ENCODE measurements at regions not wholly inside any gene's neighbourhood (a gene's known extent, or its start where the extent isn't known, plus 50 kb on each side); places are given as distances from the start of the nearest gene placed in this dataset.

DNA sequence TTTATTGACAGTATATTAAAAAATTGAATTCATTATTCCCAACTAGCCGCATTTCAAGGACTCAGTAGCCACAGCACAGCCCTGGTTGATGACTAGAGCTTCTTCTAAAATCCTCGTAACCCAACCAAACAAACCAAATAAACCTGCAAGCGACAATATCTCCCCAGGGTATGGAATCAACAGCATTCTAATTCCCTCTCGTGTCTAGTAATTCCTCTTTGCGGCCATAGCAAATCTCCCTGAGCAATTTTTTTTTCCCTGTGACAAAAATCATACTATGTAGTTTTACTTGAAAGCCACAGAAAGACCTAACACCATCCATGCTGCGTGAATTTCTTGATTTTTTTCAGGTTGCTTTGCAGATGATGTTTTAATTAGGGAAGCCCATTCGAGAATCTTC is 143.4 kb upstream of the MYOCD start:
- intact Hi-C loops (cut with micrococcal nuclease), result no loop called here
- Mint-ChIP-seq H3K4me1 (no peaks in the 10 kb centered on the region), H3K9me3 (no peaks in the 10 kb centered on the region), H3K4me3 (no peak overlapping the region), H3K36me3 (ENCODE audit: low read depth) (no peaks in the 10 kb centered on the region), H3K27ac (no peak overlapping the region), H3K27me3 (peaks cover 2% of the 10 kb centered on the region)
- no peak for DNase-seq
- POLR2A ChIA-PET, result no interaction called here
- ATAC-seq (ENCODE audit: low read depth), result no peak
- TF ChIP-seq, protein P1, sequence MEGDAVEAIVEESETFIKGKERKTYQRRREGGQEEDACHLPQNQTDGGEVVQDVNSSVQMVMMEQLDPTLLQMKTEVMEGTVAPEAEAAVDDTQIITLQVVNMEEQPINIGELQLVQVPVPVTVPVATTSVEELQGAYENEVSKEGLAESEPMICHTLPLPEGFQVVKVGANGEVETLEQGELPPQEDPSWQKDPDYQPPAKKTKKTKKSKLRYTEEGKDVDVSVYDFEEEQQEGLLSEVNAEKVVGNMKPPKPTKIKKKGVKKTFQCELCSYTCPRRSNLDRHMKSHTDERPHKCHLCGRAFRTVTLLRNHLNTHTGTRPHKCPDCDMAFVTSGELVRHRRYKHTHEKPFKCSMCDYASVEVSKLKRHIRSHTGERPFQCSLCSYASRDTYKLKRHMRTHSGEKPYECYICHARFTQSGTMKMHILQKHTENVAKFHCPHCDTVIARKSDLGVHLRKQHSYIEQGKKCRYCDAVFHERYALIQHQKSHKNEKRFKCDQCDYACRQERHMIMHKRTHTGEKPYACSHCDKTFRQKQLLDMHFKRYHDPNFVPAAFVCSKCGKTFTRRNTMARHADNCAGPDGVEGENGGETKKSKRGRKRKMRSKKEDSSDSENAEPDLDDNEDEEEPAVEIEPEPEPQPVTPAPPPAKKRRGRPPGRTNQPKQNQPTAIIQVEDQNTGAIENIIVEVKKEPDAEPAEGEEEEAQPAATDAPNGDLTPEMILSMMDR (IDR thresholded peaks at IDR 0.05), result no peak
- CTCF ChIA-PET, result no interaction called here

DNA sequence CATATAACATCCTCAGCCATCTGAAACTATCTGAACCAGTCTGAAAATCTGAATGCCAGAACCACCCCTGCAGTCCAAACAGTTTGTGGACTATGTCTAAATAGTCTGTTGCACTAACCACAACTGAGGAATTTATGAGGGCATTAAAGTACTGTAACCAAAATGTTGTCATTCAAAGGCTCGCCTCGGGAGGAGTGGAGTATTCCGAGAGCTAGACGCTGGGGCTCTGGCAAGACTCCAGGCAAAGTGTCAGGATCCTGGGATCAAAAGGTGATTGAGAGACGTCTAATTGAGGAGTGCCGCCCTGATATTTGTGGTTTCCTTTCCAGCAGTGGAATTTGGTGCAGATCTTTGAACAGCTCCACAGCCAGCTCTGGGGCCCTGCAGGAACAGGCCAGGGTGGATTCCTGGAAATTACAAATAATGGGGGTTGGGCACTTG is 142.9 kb upstream of the MYOCD start:
- TF ChIP-seq, protein P1 (IDR thresholded peaks at IDR 0.05), result no peak
- ChIA-PET CTCF (no interaction called here), POLR2A (no interaction called here)
- peaks cover 2% of the 10 kb centered on the region for H3K27me3 Mint-ChIP-seq
- ATAC-seq (ENCODE audit: low read depth) (no peak), DNase-seq (no peak)
- no peaks in the 10 kb centered on the region for H3K4me1 Mint-ChIP-seq
- H3K27ac Mint-ChIP-seq, result no peak overlapping the region
- no peak overlapping the region for H3K4me3 Mint-ChIP-seq
- no peaks in the 10 kb centered on the region for H3K36me3 Mint-ChIP-seq (ENCODE audit: low read depth)
- intact Hi-C loops (cut with micrococcal nuclease), result no loop called here
- H3K9me3 Mint-ChIP-seq, result no peaks in the 10 kb centered on the region

DNA sequence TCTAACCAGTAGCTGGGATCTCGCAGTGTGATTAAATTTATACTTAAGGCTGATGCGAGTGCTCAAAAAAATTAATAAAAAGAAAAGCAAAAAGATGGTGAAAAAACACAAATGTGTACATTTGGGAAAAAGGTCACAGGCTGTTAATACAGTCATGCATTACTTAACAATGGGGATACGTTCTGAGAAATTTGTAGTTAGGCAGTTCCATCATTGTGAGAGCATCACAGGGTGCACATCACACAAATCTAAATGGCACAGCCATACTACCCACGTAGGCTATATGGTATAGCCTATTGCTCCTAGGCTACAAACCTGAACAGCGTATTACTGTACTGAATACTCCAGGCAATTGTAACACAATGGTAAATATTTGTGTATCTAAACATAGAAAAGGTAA is 142.4 kb upstream of the MYOCD start:
- no peak for ATAC-seq (ENCODE audit: low read depth)
- POLR2A ChIA-PET, result no interaction called here
- TF ChIP-seq, protein P1 (IDR thresholded peaks at IDR 0.05), result no peak
- Mint-ChIP-seq H3K9me3 (no peaks in the 10 kb centered on the region), H3K27ac (no peak overlapping the region), H3K4me1 (no peaks in the 10 kb centered on the region), H3K27me3 (peaks cover 2% of the 10 kb centered on the region), H3K4me3 (no peak overlapping the region), H3K36me3 (ENCODE audit: low read depth) (no peaks in the 10 kb centered on the region)
- intact Hi-C loops (cut with micrococcal nuclease), result no loop called here
- CTCF ChIA-PET, result no interaction called here
- DNase-seq, result no peak

DNA sequence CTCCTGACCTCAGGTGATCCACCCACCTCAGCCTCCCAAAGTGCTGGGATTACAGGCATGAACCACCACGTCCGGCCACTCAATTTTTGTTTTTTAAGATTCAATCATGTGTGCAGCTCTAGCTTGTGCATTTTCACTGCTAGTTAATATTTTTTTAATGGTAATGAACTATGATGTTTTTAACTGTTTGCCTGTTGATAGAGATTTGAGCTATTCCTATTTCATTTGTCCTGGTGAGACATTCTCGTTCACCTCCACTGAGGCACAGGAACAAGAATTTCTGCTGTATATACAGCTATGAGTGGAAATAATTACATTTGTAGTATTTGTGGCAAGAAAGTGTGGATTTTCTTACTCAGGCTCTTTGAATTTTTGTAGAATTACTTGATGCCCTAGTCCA is 137.7 kb upstream of the MYOCD start:
- TF ChIP-seq, protein P1 (IDR thresholded peaks at IDR 0.05), result no peak
- Mint-ChIP-seq H3K9me3 (no peaks in the 10 kb centered on the region), H3K4me3 (no peak overlapping the region), H3K4me1 (no peaks in the 10 kb centered on the region), H3K27me3 (peaks cover 2% of the 10 kb centered on the region), H3K27ac (no peak overlapping the region), H3K36me3 (ENCODE audit: low read depth) (no peaks in the 10 kb centered on the region)
- CTCF ChIA-PET, result interaction anchor here (2.0 kb wide), 1 partner anchor 18 kb away, joined by 5 read pairs; no protein-coding TSS in a partner anchor
- POLR2A ChIA-PET, result no interaction called here
- intact Hi-C loops (cut with micrococcal nuclease), result no loop called here
- ATAC-seq (ENCODE audit: low read depth), result no peak
- no peak for DNase-seq

DNA sequence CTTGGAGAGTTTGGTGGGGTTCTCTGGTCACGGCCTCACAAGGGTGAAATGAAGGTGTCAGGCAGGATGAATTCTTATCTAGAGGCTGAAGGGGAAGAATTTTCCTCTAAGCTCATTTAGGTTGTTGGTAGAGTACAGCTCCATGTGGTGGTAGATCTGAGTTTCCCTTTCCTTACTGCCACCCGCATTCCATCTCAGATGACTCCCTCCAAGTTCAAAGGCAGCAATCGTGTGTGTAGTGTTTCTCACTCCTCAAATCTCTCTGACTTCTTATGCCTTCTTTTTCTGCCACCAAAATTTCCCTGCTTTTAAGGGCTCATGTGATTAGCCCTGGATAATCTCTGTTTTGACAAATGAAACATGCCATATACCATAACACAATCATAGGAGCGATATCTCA is 135.5 kb upstream of the MYOCD start:
- TF ChIP-seq, protein P1 (IDR thresholded peaks at IDR 0.05), result no peak
- Mint-ChIP-seq H3K4me3 (no peak overlapping the region), H3K27ac (no peak overlapping the region), H3K4me1 (no peaks in the 10 kb centered on the region), H3K36me3 (ENCODE audit: low read depth) (no peaks in the 10 kb centered on the region), H3K27me3 (no peaks in the 10 kb centered on the region), H3K9me3 (no peaks in the 10 kb centered on the region)
- DNase-seq (no peak), ATAC-seq (ENCODE audit: low read depth) (no peak)
- ChIA-PET POLR2A (no interaction called here), CTCF (no interaction called here)
- intact Hi-C loops (cut with micrococcal nuclease), result no loop called here
